ENCODE measurements at regions not wholly inside any gene's neighbourhood (a gene's known extent, or its start where the extent isn't known, plus 50 kb on each side); places are given as distances from the start of the nearest gene placed in this dataset.

DNA sequence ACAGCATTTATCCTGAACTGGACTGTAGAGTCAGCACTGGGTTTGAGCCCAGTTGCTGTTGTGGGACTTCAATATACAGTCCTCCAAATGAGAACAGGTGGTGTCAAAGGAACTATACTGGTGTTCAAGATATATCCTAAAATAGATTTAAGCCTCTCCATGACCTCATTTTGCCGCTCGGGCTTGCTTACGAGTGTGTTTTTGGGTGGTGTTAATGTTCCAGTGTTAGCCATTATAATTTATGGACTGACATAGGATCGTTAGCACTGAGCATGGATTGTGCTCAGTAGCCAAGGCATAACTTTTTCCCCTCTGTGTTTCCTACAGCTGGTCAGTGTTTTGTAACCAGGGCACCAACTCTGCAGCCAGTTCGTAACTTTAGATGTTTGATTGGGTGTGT is 306.6 kb downstream of the SPATA31D1 start:
- no peak for DNase-seq (ENCODE audit: low read depth in 4 of 4, low spot score in 3 of 4)

GRCh38 chr9:82299870-82300269 is 311.3 kb downstream of the SPATA31D1 start:
- DNase-seq (ENCODE audit: low read depth in 4 of 4, low spot score in 3 of 4): no peak

DNA sequence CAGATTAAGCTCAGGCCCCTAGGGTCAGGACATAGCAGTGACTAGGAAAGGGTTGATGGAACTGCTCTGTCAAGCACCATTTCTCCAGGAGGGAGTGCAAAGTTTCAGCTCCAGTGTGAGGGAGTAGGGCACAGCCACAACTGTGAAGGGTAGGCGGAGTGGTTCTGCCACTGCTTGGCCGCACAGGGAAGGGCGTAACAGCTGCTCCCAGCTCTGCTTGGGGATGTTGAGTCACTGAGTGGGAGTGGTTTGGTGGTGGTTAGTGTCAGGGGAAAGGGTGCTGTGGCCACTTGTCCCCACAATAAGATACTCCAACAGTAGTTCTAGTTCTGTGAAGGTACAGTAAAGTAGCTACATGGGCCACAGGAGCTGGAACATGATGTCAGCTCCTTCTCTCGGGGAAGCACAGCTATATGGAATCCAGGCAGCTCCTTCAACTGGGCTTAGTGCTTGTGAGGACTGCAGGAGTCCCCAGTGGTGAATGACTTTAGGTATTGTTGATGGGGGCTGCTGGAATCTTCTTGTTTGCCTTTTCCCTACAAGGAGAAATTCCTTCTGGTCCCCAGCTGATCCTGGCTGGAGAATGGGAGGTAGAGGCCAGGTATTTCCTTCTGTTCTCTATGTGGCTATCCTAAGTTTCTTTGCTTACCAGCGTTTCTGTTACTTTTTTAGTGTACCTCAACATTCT is 314.5 kb downstream of the SPATA31D1 start:
- no peak for DNase-seq (ENCODE audit: low read depth in 4 of 4, low spot score in 3 of 4)

- DNase-seq (ENCODE audit: low read depth in 4 of 4, low spot score in 3 of 4): no peak
These were observed 320.3 kb downstream of the SPATA31D1 start for GRCh38 chr9:82308836-82309235.

GRCh38 chr9:82313697-82314096 is 325.1 kb downstream of the SPATA31D1 start:
- no peak for DNase-seq (ENCODE audit: low read depth in 4 of 4, low spot score in 3 of 4)

- no peak for DNase-seq (ENCODE audit: low read depth in 4 of 4, low spot score in 3 of 4)
These were observed 332.0 kb downstream of the SPATA31D1 start for GRCh38 chr9:82320566-82320965.

GRCh38 chr9:82325907-82326306 is 337.3 kb downstream of the SPATA31D1 start:
- no peak for DNase-seq (ENCODE audit: low read depth in 4 of 4, low spot score in 3 of 4)

- DNase-seq (ENCODE audit: low read depth in 4 of 4, low spot score in 3 of 4): no peak
These were observed 339.1 kb downstream of the SPATA31D1 start for GRCh38 chr9:82327641-82328040.

- no peak for DNase-seq (ENCODE audit: low read depth in 4 of 4, low spot score in 3 of 4)
These were observed 342.5 kb downstream of the SPATA31D1 start for GRCh38 chr9:82331079-82331478.

DNA sequence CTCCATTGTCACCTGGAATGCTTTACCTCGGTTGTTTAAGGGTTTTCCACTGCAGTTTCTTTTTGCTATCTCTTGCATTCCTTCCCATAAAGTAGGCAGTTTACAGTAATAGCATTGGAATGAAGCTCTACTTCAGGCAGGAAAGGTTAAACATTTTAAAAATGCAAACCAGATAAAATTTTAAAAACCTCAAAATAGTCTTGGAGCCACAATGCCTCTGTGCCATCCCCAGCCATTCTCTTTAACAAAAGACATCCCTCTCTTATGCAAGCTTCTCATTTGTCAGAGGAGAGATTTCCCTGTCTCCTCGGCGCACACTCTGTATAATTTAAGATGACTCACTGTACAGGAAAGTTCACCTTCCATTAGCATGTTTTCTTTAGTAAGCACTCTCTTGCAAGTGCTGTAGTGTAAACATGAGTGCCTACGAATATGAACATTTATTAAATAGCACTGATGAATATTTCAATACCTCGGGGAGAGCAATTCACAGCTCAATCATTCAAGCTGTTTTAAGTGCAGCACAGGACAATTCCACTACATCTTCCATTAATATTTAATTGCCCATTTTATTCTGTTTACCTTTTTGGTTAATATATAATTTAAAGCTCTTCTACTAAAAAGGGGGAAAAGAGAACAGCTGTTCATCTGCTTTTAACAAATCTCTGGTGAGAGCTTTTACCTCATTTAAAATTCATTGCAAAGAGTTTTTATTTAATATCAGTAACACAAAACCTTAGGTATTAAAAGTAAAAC is 343.6 kb downstream of the SPATA31D1 start:
- DNase-seq (ENCODE audit: low read depth in 4 of 4, low spot score in 3 of 4): no peak

- no peak for DNase-seq (ENCODE audit: low read depth in 4 of 4, low spot score in 3 of 4)
These were observed 344.2 kb downstream of the SPATA31D1 start for GRCh38 chr9:82332774-82333152.

DNA sequence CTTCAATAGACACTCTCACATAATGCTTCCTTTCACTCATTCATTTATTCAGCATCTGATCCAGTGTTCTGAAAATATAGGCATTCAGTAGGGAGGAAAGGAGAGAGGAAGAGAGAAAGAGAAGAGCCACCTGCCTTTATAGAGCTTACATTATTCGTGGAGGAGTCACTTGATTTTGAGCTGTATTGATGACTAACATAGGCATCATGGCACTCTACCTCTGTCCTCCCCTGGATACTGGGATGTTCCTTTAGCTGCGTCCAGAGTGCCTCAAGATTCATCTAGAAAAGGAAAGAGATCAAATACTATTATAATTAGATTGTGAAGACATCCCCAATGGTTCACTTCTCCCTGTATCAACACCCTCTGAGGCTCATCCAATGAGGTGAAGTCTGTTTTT is 345.1 kb downstream of the SPATA31D1 start:
- no peak for DNase-seq (ENCODE audit: low read depth in 4 of 4, low spot score in 3 of 4)

DNA sequence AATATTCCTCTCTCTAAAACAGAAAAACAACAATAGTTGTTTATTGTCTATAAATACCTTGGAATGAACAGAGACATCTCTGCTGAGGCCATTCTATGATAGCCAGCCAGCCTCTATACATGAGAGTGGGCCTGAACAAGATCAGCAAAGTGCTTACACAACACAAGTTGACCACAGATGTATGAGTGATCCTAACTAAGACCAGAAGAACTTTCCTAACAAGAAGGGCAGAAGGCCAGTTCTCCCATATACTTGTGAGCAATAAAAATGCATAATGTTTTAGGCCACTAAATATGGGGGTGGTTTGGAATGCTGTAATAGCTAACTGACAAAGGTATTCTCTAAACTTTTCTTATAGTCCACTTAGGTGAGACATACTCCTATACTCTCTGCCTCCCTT is 345.7 kb downstream of the SPATA31D1 start:
- no peak for DNase-seq (ENCODE audit: low read depth in 4 of 4, low spot score in 3 of 4)

DNA sequence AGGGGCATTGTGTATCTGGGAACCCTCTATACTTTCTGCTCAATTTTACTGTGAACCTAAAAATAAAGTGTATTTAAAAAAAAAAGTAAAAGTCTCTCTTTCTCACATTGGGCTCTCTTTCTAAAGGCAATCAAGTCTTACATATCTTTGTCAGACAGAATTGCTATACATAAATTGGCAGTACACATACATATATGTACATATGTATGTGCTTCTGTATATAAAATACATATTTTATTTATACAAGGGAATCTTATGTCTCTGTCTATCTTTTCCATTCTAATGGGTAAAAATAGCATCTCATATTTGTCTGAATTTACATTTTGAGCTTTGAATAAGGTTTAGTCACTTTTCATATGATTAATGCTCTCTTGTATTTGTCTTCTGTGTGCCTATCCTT is 348.8 kb downstream of the SPATA31D1 start:
- DNase-seq (ENCODE audit: low read depth in 4 of 4, low spot score in 3 of 4): no peak

DNA sequence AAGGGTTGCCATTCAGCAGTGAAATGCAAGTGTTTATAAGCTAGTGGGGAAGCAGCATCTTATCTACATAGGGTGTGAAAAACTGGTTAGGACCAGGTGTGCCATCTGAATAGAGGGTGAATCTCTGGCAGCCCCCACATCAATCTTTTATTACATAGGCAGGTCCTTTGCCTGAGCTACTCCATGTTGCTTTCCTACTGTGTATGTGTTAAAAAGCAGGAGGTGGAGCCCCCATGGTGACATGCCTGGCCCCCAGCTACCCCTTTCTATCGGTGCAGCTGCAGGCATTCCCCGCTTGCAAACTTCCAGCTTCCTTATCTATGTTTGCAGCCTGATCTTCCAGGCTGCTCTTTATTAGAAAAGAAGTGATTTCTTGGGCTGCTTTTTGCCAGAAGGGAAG is 353.5 kb downstream of the SPATA31D1 start:
- DNase-seq (ENCODE audit: low read depth in 4 of 4, low spot score in 3 of 4): no peak

DNA sequence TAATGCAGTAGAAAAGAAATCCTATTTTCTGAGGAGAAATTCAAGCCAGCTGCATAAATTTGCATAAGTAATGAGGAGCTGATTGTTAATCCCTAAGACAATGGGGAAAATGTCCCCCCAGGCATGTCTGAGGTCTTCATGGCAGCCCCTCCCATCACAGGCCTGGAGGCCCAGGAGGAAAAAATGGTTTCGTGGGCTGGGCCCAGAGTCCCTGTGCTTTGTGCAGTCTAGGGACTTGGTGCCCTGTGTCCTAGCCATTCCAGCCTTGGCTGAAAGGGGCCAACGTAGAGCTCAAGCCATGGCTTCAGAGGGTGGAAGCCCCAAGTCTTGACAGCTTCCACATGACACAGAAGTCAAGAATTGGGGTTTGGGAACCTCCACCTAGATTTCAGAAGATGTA is 357.5 kb downstream of the SPATA31D1 start:
- no peak for DNase-seq (ENCODE audit: low read depth in 4 of 4, low spot score in 3 of 4)

DNA sequence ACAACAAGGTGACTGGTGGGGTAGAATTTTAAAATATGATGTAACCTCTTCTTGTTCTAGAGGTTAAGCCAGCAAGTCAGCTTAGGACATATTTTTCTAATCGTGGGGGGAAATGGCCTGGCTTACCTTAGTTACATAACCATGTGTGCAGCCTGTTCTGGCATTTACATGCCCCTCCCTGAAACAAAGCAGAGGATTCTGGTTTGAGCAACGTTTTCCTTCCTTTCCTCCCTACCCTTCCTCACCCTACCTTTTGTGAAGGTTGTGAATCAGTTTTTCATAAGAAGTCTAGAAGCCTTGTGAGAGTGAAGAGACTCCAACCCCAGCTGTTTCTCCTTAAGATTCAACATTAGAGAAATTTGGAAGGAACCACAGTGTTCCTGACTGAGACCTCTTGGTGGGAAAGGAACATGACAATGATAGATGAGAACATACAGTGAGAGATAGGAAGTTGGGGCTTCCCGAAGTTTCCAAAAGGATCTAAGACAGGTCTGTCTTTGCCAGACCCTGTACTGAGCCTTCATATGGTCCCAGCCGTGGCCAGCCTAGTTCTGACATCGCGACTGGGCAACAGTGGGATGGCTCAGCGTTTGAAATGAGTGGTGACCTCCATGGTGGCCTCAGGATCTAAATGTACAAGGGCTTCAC is 365.2 kb downstream of the SPATA31D1 start:
- DNase-seq (ENCODE audit: low read depth in 4 of 4, low spot score in 3 of 4): no peak

- no peak for DNase-seq (ENCODE audit: low read depth in 4 of 4, low spot score in 3 of 4)
These were observed 365.7 kb downstream of the SPATA31D1 start for GRCh38 chr9:82354279-82354659.

GRCh38 chr9:82356131-82356530 is 367.6 kb downstream of the SPATA31D1 start:
- DNase-seq (ENCODE audit: low read depth in 4 of 4, low spot score in 3 of 4): no peak

GRCh38 chr9:82356871-82357270 is 368.3 kb downstream of the SPATA31D1 start:
- no peak for DNase-seq (ENCODE audit: low read depth in 4 of 4, low spot score in 3 of 4)

DNA sequence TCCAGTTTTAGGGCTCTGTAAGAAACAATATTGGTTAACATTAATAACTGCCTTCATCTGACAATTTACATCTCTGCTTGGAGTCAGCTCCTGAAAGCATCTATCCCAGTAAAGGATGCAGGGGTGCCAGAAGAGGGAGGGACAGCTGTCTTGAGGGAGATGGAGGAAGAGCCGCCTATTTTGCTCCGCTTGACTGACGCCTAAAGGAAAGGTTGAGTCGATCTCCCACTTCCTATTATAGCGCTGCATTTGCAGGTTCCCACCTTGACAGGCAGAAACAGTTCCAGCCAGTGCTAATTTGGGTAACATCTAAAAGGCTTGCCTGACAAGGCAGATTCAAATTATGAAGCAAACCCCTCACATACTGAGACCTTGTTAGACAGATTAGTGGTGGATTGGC is 374.6 kb downstream of the SPATA31D1 start:
- DNase-seq (ENCODE audit: low read depth in 4 of 4, low spot score in 3 of 4): no peak

DNA sequence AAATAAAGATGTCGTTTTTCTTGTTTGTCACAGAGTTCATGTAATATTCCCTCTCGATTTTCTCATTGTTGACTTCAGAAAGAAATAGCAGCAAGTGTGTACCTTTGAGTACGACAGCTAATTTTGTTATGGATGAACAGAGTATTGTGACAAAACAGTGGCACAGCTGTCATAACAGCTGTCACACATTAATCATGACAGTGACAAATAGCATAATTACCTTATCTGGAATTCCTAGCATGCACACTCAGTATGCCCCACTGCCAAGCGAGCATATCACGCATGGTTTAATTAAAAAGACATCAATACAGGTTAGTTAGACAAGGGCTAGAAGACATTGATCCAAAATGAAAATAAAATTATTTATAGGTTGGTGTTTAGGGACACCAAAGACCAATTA is 375.1 kb downstream of the SPATA31D1 start:
- no peak for DNase-seq (ENCODE audit: low read depth in 4 of 4, low spot score in 3 of 4)

All from right renal pelvis (tissue), 4 donors.